ENCODE measurements at regions not wholly inside any gene's neighbourhood (a gene's known extent, or its start where the extent isn't known, plus 50 kb on each side); places are given as distances from the start of the nearest gene placed in this dataset.

DNA sequence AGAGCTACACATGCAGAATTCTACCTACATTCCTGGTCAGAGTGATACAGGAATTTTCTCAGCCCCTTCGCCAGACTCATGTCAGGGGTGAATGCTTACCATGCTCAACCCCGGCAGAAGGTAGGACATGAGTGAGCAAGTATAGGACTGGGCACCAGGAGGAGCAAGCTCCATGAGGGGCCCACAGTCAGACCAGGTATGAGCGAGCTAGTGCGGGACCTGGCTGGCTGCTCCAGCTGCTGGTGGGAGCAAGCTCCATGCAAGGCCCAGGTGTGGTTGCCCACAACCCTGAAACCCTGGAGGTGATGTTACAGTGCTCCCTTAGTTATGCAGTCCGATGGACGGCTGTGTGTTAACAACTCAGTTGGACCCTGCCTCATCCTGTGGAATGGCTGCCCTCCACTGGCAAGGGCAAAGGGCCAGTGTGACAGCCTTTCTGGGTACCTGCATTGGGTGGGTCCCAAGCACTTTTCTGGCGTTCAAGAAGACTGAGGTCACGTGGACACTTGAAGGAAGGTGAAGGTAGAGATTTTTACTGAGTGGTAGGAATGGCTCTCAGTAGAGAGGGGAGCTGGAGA lies 503.5 kb upstream of the CITED2 start:
- DNase-seq = no peak

DNA sequence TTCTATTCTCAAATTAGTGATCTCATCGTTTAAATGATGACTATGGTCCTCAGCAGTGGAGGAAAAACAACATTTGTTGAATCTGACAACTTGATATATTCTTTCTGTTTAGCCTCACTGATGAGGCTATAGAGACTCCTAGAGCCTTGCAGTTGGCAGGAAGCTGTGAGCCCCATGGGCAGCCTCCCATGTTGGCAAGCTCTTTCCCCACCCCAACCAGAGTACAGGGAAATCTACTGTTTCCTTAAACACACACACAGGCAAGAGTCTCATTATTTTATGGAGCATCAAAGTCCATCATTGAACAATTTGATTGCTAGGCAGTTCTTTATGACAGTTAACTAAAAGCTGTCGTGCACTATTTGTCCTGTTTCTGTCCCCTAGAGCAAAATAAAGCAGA lies 498.2 kb upstream of the CITED2 start:
- DNase-seq = no peak

DNA sequence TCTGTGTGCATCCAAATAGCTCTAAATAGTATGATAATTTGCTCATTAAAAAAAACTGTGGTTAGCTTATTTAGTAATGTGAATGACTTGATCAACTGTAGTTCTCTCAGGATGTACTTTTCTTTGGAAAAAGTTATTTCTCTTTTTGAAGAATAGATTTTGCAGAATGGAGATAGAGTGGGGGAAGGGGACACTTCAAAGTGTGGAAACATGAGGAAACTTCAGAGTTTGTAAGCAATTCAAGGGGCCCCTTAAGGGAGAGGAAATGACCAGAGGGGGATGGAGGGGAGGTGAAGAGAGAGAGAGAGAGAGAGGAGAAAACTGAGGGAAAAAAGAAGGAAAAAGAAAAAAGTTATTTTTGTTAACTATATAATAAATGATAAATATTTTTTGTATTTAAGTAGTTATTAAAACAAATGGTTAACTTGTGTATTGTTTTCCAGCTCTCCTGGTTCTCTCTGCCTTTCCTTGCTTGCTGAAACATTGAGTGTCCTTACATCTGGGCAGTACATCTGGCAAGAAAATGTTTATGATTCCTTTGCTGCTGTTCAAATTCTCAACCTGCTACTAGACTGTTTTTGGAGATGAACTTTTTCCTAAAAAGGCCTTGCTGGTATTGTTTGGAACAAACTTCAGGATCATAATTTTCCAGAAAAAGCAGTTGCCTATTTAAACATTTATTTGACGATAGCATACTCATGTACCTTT lies 497.5 kb upstream of the CITED2 start:
- no peak for DNase-seq

DNA sequence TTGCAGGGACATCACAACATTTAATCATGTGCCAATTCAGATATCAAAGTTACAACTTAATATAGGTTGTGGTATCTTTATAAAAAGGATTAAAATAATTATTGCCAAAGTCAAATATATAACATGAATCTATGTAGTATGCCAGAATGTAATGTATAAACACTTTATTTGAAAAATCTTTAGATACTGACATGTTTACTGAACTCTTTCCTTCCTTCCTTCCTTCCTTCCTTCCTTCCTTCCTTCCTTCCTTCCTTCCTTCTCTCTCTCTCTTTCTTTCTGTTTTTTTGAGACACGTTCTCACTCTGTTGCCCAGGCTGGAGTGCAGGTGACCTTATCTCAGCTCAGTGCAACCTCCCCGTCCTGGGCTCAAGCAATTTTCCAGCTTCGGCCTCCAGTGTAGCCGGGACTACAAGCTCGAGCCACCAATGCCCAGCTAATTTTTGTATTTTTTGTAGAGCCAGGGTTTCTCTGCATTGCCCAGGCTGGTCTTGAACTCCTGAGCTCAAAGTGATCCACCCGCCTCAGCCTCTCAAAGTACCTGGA lies 496.8 kb upstream of the CITED2 start:
- DNase-seq = no peak

DNA sequence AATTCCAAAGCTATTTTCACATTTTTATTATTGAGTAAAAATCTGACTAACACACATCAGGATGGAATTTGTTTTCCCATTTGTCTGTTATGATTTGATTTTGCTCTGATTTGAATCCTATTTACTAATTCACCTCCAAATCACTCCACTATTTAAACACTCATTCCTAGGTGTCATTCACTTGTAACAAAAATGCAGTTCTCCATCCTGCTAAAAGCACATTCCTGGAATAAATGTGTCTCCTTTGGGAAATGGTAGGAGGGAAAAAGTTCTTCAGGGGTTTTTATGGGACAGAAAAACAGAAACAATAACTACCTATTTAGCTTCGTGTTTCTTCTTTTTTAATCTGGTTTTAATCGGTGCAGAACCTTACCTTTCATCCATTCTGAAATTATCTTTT lies 494.1 kb upstream of the CITED2 start:
- DNase-seq = no peak

DNA sequence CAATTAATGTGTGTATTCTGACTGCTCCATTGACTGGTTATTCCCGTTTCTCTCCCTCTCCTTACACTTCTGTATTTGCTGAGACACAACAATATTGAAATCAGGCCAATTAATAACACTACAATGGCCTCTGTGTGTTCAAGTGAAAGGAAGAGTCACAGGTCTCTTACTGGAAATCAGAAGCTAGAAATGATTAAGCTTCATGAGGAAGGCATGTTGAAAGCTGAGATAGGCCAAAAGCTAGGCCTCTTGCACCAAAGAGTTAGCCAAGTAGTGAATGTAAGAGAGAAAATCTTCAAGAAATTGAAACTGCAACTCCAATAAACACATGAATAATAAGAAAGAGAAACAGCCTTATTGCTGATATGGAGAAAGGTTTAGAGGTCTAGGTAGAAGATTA lies 489.5 kb upstream of the CITED2 start:
- DNase-seq = no peak

DNA sequence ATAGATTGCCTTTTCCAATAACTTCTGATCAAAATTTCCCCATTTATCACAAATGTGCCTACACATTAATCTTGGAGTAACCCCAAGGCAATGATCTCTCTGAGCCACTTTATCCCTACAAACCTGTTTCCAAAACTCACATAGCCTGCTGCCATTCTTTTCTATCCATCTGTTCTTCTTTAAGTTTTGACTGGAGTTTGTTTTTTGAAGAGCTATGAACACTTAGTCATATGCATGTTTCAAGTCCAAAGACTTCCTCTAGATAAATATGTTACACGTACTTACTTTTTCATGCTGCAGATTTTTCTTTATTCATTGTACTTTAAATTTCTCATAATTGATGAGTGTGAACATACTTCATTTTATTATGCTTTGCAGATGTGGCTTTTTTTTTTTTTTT lies 488.9 kb upstream of the CITED2 start:
- DNase-seq = no peak

DNA sequence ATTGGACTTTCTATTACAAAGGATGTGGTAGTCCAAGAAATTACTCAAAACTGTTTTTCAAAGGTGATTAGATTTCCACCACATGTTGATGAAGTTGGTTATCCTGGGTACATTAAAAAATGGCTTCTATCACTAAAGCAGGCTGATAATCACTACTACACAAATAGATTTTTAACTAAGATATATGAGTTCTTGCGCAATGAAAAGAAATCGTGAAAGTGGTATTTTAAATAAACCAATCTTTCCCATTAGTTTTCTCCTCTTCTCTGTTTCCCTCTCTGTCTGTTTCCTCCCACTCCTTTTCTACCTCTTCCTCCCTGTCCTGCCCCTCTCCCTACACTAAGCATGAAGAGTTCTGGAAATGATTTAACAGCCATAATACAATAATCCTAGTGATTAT lies 487.9 kb upstream of the CITED2 start:
- DNase-seq = no peak

DNA sequence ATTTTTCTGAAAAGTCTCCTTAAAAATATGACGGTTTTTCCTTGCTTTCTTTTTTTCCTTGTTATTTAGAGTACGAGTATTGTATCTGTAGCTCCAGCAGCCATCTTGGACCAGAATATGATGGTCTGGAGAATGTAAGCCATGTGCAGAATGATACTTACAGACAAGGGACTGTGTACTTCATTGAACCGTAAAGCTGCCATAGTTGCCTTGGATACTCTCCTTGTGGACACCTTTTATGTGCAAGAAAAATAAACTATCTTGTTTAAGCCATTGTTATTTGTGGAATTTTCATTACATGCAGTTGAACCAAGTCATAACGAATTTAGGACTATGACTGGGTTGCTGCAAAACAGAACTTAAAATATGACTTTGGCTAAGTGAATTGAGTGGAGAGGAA lies 485.8 kb upstream of the CITED2 start:
- DNase-seq = no peak

DNA sequence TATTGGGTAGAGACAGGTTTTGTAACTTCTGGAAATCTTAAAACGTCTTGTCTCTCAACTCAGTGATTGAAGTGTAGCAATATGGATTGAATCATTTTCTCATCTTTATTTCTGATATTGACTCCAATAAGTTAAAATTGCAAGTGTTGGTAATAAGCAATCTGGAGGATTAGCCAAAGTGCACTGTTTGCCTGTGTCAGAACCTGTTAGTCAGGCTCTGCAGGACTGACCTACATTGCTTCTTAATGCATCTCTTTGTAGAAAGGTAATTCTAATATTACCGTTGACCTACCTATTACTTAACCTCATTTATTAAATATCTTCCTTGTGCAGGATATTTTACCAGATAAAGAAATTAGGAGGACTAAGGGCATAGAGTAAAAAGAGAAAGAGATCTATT lies 484.0 kb upstream of the CITED2 start:
- DNase-seq = no peak

DNA sequence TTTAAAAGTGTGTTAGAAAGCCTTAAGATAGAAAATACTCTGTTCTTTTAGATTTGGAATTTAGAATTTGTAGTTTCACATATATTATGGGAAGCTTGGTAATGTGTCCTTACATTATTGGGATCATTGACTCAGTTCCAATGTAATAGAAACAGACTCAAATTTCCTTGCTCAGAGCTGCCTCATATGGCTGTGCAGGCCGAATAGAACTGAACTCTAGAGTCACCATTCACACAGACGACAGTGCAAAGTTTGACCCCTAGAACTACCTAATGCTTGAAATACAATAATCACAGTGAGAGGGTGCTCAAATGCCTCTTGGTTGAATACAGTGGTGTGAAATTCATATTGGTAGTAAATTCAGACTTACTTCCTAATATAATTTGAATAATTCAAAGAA lies 482.7 kb upstream of the CITED2 start:
- DNase-seq = no peak

DNA sequence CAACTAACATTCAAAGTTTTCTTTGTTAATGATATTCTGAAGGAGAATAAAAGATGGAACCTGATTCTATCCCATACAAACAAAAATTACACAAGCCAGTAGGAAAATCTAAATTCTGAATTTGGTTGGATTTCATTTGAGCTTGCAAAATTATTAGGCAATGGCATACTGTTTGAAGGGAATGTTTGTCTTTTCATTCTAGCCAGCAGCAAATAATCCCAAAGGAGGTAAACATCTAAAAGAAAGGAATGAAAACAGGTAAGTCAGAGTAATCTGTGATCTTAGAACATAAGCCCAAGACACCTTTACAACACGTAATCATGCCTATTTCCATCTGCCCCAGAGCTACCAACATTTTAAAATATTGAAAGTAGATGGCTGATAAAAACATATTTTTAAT lies 482.1 kb upstream of the CITED2 start:
- DNase-seq = no peak

DNA sequence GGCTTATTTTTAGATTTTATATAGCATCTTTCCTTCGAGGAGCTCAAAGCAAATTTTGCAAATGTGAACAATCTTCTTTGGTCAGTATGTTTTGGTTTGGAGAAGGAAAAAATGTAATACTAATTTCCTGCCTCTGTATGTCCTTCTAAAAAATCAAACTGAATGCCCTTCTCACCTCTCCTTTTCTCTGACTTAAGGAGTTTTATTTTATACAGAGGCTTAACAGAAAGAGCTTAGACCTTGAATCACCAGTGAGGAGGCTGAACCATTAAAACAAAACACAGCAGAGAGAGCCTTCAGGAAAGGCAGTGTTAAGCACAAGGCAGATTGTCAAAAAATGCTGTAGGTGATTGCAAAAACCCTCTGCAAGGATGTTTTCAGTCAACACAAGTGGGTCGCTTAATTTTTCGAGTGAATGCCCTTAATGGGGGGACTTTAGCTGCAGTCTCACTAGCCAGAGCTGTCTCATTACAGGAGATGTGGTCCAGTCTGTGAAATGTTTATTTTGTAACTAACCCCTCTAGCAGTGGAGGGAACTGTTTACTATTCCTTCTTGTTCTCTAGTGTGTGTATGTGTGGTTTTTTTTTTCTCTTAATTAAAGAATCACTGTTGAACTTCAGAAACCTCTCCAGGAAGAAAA lies 481.3 kb upstream of the CITED2 start:
- no peak for DNase-seq

DNA sequence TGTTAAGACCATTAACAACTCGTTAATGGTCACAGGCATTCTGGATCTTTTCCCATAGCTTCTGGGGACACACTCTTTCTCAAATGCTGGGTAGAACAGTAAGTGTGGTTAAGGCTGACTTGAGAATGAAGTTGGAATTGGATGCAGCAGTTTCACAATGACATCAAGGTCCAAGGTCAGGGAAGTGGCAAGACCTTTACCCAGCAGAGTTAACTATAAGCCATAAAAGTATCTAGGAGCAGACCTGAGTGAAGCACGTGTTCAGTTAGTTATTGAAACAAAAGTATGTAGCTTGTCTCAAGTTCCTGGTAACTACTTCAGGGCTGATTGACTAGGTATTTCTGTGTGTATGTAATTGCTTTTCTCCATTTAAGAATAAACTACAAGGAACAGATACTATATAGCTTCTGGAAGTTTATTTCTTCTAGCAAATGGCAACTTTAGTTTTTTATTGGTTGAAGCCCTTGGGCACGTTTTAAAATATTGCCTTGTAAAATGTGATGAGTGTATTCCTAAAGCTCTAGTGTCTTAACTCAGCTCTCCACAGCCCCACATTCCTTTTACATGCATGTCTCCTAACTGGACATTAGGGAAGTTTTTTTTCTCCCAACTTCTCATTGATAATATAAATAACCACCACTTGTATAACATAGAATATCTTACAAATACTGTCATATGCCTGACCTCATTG lies 479.0 kb upstream of the CITED2 start:
- DNase-seq = no peak

DNA sequence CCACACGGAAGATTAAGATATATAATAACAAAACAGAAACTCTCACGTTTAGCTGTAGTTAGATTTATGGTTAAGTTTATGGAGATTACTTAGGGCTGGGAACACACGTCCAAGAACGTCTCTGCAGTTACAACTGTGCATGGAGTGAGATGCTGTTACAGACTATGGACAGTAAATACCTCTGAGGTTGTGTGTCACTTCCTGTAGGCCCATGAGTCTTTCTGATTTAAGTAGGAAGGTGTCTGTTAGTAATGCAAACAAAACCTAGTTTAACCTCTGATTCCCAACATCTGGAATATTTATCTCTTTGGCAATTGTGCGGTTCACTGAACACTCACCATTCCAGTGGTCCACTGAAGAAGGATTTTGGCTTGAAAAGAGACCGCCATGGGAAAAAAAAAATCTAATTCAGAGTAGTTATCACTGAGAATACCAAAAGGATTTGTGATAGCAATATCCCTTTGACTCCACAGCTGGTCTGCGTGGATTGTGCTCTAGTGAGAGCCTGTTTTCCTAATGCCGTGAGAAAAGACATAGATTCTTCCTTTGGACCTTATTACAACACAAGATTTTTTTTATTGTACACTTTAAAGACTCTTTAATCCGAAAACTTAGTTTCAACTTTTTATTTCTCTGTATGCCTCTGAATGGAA lies 478.2 kb upstream of the CITED2 start:
- DNase-seq = no peak

DNA sequence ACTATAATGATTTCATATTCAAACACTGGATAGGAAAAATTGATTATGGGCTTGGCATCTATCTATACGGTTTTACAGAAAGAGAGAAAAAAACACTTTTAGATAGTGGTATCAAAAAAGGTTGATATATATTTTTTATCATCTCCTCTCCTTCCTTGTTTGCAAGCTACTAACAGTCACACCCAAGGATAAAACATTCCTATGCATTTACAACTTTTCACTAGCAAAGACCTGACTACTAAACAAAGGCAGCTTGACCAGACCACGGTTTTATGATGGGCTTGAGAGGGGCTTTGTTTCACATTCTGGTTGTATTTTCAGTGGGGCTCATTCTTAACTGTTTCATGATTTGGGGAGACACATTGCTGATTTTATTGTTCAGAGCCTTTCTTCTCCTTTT lies 477.6 kb upstream of the CITED2 start:
- DNase-seq = no peak

DNA sequence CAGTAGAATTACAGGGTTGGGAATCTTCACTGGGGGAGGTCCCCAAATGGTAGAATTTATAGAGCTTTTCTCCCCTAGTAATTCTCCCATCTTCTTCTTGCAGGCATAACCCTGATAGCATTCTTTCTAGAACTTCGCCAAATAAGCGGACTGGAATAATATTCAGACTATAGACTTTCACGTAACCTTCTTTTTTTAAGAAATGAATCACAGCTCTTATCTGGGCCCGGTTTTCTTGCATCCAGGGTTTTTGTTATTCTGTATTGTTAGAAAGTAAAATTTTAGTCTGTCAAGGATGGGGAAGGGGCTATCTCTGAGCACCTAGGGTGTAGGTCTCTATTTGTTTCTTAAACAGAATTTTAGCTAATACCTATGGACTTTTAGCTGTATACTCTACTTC lies 476.8 kb upstream of the CITED2 start:
- no peak for DNase-seq

DNA sequence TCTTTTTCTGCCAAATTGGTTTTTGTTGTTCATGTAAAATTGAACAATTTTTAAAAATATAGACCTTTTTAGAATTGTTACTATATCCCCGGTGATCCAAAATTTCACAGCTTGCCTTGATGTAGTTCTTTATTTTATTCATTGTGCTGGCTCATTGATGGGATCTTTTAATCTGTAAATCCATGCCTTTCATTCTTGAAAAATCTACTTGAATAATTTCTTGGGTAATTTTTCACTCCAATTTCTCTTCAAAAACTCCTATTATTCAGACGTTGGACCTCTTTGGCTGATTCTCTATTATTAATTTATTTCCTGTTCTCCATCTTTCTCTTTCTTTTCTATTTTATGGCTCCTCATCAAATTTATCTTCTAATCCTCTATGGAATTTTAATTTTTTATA lies 476.1 kb upstream of the CITED2 start:
- DNase-seq = no peak

DNA sequence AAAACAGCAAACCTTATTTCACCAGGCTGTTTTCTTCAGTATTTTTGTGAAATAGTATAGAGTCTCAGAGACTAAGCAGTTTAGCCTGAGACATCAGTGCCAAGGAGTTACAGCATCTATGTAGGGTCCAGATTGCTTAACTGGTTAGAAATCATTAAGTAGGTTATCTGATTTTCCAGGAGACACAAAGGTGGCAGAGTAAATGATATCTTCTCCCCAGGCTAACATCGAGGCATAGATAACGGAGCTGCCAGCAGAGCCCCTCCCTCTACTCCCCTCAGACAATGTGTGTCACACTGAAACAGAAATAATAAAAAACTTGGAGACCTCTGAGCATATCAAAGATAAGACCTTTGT lies 473.0 kb upstream of the CITED2 start:
- no peak for DNase-seq

DNA sequence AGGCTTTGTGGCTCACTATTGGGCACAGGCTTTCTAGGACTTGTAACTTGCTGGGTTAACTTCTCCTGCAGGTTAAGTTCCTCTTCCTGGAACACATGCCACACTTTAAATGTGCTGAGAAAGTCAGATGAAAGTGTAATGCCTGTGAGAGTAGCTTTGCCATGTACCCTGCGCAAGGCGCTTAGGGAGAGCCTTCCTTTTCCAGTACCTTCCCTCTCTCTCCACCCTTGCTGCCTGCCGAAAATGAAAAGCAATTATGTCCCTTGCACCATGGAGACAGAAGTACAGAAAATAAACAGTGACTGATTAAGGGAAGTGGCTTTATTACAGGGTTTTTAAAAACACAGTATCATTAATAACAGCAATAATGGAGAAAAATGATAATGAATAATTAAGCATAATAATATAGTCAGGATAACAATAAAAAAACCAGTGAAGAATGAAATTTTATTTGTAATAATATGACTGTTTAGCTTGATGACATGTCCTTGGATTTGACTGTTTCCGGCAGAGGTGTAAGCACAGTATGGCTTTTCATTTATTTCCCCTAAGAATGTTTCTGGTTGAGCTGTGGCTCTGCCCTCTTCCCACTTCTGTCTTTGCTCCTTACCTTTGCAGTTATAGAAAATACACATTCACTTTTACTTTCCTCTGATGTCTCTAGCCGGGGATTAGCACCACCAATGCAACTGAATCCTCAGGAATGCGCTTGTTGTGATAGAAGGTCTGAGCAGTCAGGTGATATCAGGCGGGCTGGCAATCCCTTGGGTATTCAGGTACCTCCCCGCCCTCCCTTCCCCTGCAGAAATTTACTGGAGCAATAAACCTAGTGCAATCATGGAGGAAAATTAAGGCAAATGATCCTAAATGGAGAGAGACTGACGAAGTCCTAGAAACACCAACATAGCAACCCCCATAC lies 472.3 kb upstream of the CITED2 start:
- DNase-seq = peak; percentile 39

DNA sequence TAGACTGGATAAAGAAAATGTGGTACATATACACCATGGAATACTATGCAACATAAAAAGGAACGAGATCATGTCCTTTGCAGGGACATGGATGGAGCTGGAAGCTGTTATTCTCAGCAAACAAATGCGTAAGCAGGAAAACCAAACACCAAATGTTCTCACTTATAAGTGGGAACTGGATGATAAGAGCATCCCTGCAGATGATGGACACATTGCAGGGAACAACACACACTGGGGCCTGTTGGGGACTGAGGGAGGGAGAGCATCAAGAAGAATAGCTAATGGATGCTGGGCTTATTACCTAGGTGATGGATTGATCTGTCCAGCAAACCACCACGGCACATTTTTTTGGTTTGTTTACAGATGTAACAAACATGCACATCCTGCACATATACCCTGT lies 470.5 kb upstream of the CITED2 start:
- DNase-seq = no peak

DNA sequence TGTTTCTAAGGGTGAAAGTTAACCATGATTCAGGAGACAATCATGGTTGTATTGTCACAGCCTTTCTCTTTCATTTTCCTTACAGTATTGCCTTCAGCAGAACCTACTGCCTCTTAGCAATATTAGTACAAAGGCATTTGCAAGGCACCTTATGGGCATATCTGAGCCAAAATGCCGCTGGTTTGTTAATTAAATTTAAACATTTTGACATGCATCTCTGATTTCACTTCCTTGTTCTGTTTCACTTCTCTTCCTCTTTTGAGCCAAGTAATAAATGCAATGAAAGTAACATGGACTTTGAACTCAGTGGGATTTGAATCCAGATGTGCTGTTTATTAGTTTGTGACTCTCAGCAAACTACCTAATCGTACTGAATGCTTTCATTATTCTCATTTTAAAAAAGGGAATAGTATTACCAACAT lies 467.4 kb upstream of the CITED2 start:
- DNase-seq = no peak
